Esophagus squamous epithelium (tissue), 5 donors: ENCODE measurements at regions not wholly inside any gene's neighbourhood (a gene's known extent, or its start where the extent isn't known, plus 50 kb on each side); places are given as distances from the start of the nearest gene placed in this dataset.

ENCODE experiments used
- DNase-seq: peaks from one replicate; lab custom pipeline; 2025; lab: John Stamatoyannopoulos, UW
- H3K27ac ChIP-seq, 4 donors: fragments of 200-600 bp; sonication (generic); one replicate each; pipeline ENCODE4 v1.5.1; 2016 to 2019; ENCODE audit warnings: mild to moderate bottlenecking in 1 of 4
- H3K27me3 ChIP-seq, 4 donors: fragments of 200-600 bp; sonication (generic); 1 replicate in 3 of 4; 2 replicates in 1 of 4; pipeline versions ENCODE4 v1.5.1 to v1.6.0; 2017 to 2021; ENCODE audit warnings: antibody characterized with exemption in 1 of 4
- H3K36me3 ChIP-seq, 3 donors: fragments of 200-600 bp; sonication (generic); one replicate each; pipeline ENCODE4 v1.5.1; 2016 to 2019
- H3K4me1 ChIP-seq, 3 donors: fragments of 200-600 bp; sonication (generic); one replicate each; pipeline ENCODE4 v1.5.1; 2017 to 2019
- H3K4me3 ChIP-seq, 4 donors: fragments of 200-600 bp; sonication (generic); 1 replicate in 3 of 4; 2 replicates in 1 of 4; pipeline ENCODE4 v1.5.1; 2016 to 2019; ENCODE audit warnings: mild to moderate bottlenecking in 2 of 4, moderate library complexity in 1 of 4
- H3K9me3 ChIP-seq, 3 donors: fragments of 200-600 bp; sonication (generic); one replicate each; pipeline ENCODE4 v1.5.1; 2016 to 2019
- CTCF ChIP-seq, 6 experiments: fragments of 450-650 bp in 4 of 6; fragments of 200-600 bp in 2 of 6; sonication (generic) in 2 of 6; IDR thresholded peaks; one replicate each; pipeline ENCODE4 v1.5.1; 2016 to 2019; ENCODE audit warnings: antibody characterized with exemption in 6 of 6, mild to moderate bottlenecking in 4 of 6, moderate library complexity in 4 of 6
- POLR2A ChIP-seq, 4 donors: fragments of 450-650 bp; IDR thresholded peaks; one replicate each; pipeline ENCODE4 v1.6.1; 2017; ENCODE audit warnings: antibody characterized with exemption in 4 of 4, mild to moderate bottlenecking in 4 of 4, moderate library complexity in 3 of 4
- whole genome bisulfite sequencing, 2 donors: methylation state at CpG; one replicate each; pipeline ENCODE4 v1.1.5; 2018; 5-methylcytosine and 5-hydroxymethylcytosine counted together
- intact Hi-C: fragments of 100-400 bp; cut with DNase I; formaldehyde crosslinking; loops from one replicate; pipeline ENCODE4 v1.15.0; 2022
- donor health status: DM: yes; HTN: yes; CAD: no.

GRCh38 chr19:28454083-28454482, 758.9 kb downstream of the UQCRFS1 start:
- Histone ChIP-seq H3K9me3 (no peaks in the 10 kb centered on the region), H3K4me3 (no peak overlapping the region), H3K36me3 (no peaks in the 10 kb centered on the region), H3K4me1 (no peaks in the 10 kb centered on the region), H3K27me3 (no peaks in the 10 kb centered on the region), H3K27ac (no peak overlapping the region)
- TF ChIP-seq CTCF (IDR thresholded peaks at IDR 0.05) (no peak), POLR2A (IDR thresholded peaks at IDR 0.05) (no peak)
- no peak for DNase-seq
- 45 to 55% methylated on average over 2 to 3 of the region's 3 CpGs for WGBS, 2 donors
- intact Hi-C loops = no loop called here

DNA sequence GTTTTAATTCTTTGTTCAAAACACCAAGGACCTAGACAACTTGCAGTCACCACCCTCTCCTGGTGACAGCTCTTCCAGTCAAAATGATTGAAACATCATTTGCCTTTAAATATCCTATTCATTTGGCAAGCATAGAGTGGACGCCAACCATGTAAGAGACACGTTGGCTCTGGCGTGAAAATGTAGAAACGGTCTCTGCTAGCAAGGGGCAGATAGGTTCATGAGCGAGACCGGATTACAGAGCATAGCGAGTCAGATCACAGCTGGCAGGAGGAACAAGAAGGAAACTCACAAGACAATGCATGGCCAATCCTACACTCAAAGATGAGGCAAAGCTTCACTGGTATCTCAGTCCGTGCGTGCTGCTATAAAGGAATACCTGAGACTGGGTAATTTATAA, 759.5 kb downstream of the UQCRFS1 start:
- Histone ChIP-seq H3K27me3 (no peaks in the 10 kb centered on the region), H3K4me3 (no peak overlapping the region), H3K9me3 (no peaks in the 10 kb centered on the region), H3K4me1 (no peaks in the 10 kb centered on the region), H3K36me3 (no peaks in the 10 kb centered on the region), H3K27ac (no peak overlapping the region)
- TF ChIP-seq POLR2A (IDR thresholded peaks at IDR 0.05) (no peak), CTCF (IDR thresholded peaks at IDR 0.05) (no peak)
- intact Hi-C loops = no loop called here
- whole genome bisulfite sequencing, 2 donors = 81 to 84% methylated on average over 9 of the region's 9 CpGs
- DNase-seq = no peak

- Histone ChIP-seq H3K4me3 (no peak overlapping the region), H3K27me3 (no peaks in the 10 kb centered on the region), H3K4me1 (no peaks in the 10 kb centered on the region), H3K9me3 (no peaks in the 10 kb centered on the region), H3K27ac (no peak overlapping the region), H3K36me3 (no peaks in the 10 kb centered on the region)
- no peak for DNase-seq
- 58 to 78% methylated on average over 1 of the region's 1 CpG for WGBS, 2 donors
- no peak for TF ChIP-seq CTCF (IDR thresholded peaks at IDR 0.05)
- no peak for TF ChIP-seq POLR2A (IDR thresholded peaks at IDR 0.05)
- intact Hi-C loops = no loop called here
Observed at GRCh38 chr19:28449803-28450202, 763.1 kb downstream of the UQCRFS1 start.

- Histone ChIP-seq H3K36me3 (no peaks in the 10 kb centered on the region), H3K4me3 (no peak overlapping the region), H3K4me1 (no peaks in the 10 kb centered on the region), H3K27me3 (no peaks in the 10 kb centered on the region), H3K9me3 (no peaks in the 10 kb centered on the region), H3K27ac (no peak overlapping the region)
- 86 to 90% methylated on average over 11 to 12 of the region's 12 CpGs for WGBS, 2 donors
- TF ChIP-seq POLR2A (IDR thresholded peaks at IDR 0.05) (no peak), CTCF (IDR thresholded peaks at IDR 0.05) (no peak)
- intact Hi-C loops = no loop called here
- DNase-seq = no peak
Observed at GRCh38 chr19:28446511-28446910, 766.4 kb downstream of the UQCRFS1 start.

GRCh38 chr19:28445826-28446225, 767.1 kb downstream of the UQCRFS1 start:
- intact Hi-C loops = no loop called here
- Histone ChIP-seq H3K27ac (no peak overlapping the region), H3K36me3 (no peaks in the 10 kb centered on the region), H3K4me3 (no peak overlapping the region), H3K9me3 (no peaks in the 10 kb centered on the region), H3K4me1 (no peaks in the 10 kb centered on the region), H3K27me3 (no peaks in the 10 kb centered on the region)
- TF ChIP-seq CTCF (IDR thresholded peaks at IDR 0.05) (no peak), POLR2A (IDR thresholded peaks at IDR 0.05) (no peak)
- no peak for DNase-seq
- 65 to 74% methylated on average over 10 to 11 of the region's 11 CpGs for WGBS, 2 donors
